ENCODE measurements at regions not wholly inside any gene's neighbourhood (a gene's known extent, or its start where the extent isn't known, plus 50 kb on each side); places are given as distances from the start of the nearest gene placed in this dataset.

DNA sequence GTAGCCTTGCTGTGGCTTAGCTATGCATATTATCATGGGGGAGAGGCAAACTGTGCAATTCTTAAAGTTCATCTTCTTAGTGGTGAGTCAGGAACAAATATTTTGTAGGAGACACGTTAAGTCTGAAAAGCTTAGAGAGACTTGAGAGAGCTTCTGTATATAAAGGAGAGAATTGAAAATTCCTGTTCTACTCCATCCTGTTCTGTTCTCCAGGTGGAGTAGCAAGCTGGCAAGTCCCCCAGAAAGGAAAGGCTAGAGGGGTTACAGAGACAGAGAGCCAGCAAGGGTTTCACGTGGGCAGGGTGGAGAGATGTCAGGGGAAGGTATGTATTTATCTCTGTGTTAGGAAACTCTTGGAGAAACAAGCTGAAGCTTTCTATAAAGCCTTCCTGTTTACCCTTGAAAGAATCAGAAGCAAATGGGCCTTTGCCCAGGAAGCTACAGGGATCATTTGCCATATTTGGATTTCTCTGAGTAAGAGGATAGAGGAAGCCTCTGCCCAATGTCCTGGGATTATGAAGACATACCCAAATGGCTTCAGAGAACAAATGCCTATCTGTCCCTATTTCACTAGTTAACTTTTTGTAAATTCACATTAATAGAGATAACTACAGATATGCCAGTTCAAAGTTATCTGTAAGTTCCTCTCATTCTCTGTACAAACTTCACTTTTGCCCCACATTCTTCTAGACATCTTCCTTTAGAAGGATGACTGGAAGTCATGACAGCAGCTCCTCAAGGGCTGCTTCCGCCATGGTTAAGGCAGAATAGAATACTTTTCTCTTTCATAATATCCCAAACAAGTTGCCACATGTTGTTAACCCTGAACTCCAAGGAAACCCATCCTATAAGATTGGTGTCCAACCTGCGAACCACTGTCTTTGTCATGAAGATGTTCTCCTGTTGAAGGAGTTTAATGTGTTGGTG lies 126.7 kb upstream of the NEDD9 start (continued):
- TF ChIP-seq, protein P1, sequence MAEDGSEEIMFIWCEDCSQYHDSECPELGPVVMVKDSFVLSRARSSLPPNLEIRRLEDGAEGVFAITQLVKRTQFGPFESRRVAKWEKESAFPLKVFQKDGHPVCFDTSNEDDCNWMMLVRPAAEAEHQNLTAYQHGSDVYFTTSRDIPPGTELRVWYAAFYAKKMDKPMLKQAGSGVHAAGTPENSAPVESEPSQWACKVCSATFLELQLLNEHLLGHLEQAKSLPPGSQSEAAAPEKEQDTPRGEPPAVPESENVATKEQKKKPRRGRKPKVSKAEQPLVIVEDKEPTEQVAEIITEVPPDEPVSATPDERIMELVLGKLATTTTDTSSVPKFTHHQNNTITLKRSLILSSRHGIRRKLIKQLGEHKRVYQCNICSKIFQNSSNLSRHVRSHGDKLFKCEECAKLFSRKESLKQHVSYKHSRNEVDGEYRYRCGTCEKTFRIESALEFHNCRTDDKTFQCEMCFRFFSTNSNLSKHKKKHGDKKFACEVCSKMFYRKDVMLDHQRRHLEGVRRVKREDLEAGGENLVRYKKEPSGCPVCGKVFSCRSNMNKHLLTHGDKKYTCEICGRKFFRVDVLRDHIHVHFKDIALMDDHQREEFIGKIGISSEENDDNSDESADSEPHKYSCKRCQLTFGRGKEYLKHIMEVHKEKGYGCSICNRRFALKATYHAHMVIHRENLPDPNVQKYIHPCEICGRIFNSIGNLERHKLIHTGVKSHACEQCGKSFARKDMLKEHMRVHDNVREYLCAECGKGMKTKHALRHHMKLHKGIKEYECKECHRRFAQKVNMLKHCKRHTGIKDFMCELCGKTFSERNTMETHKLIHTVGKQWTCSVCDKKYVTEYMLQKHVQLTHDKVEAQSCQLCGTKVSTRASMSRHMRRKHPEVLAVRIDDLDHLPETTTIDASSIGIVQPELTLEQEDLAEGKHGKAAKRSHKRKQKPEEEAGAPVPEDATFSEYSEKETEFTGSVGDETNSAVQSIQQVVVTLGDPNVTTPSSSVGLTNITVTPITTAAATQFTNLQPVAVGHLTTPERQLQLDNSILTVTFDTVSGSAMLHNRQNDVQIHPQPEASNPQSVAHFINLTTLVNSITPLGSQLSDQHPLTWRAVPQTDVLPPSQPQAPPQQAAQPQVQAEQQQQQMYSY (CRISPR knock-in tag; IDR thresholded peaks at IDR 0.05) = no peak
- TF ChIP-seq RAD21 (IDR thresholded peaks at IDR 0.05; ENCODE audit: insufficient read depth, low read depth, low read length) = no peak
- TF ChIP-seq MEF2B (IDR thresholded peaks at IDR 0.05; ENCODE audit: partially characterized antibody, poor library complexity, severe bottlenecking) = no peak
- TF ChIP-seq, protein P2, sequence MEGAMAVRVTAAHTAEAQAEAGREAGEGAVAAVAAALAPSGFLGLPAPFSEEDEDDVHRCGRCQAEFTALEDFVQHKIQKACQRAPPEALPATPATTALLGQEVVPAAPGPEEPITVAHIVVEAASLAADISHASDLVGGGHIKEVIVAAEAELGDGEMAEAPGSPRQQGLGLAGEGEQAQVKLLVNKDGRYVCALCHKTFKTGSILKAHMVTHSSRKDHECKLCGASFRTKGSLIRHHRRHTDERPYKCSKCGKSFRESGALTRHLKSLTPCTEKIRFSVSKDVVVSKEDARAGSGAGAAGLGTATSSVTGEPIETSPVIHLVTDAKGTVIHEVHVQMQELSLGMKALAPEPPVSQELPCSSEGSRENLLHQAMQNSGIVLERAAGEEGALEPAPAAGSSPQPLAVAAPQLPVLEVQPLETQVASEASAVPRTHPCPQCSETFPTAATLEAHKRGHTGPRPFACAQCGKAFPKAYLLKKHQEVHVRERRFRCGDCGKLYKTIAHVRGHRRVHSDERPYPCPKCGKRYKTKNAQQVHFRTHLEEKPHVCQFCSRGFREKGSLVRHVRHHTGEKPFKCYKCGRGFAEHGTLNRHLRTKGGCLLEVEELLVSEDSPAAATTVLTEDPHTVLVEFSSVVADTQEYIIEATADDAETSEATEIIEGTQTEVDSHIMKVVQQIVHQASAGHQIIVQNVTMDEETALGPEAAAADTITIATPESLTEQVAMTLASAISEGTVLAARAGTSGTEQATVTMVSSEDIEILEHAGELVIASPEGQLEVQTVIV (IDR thresholded peaks at IDR 0.05; ENCODE audit: borderline replicate concordance, partially characterized antibody) = no peak
- TF ChIP-seq SMAD1 (IDR thresholded peaks at IDR 0.05; ENCODE audit: low read depth, partially characterized antibody) = no peak
- no peak for TF ChIP-seq ZNF24 (IDR thresholded peaks at IDR 0.05)
- TF ChIP-seq SRF (IDR thresholded peaks at IDR 0.05; ENCODE audit: low read depth in 2 of 2, low read length in 2 of 2) = no peak
- TF ChIP-seq SMARCA5 (IDR thresholded peaks at IDR 0.05) = no peak

Data from GM12878 (cell line).